HFFc6 (cell line): ENCODE measurements at regions not wholly inside any gene's neighbourhood (a gene's known extent, or its start where the extent isn't known, plus 50 kb on each side); places are given as distances from the start of the nearest gene placed in this dataset.
A peak's percentile ranks its signal among the peaks of the same experiment; 100 is the strongest.

Experiments
- DNase-seq: peaks from one replicate; pipeline ENCODE4 v3.0.0-alpha.2; 2018
- H3K27ac Mint-ChIP-seq: 2 replicates; pipeline ENCODE4 v1.8.0; 2020; ENCODE audit warnings: mild to moderate bottlenecking, mixed read lengths
- H3K27me3 Mint-ChIP-seq: 2 replicates; pipeline ENCODE4 v1.8.0; 2021; ENCODE audit warnings: mild to moderate bottlenecking, moderate library complexity, mixed read lengths; ENCODE audit not compliant: insufficient read depth
- H3K36me3 Mint-ChIP-seq: 2 replicates; pipeline ENCODE4 v1.8.0; 2021; ENCODE audit warnings: low read depth, mixed read lengths
- H3K4me1 Mint-ChIP-seq: 2 replicates; pipeline ENCODE4 v1.8.0; 2020; ENCODE audit warnings: low read depth, mixed read lengths
- H3K4me3 Mint-ChIP-seq: 2 replicates; pipeline ENCODE4 v1.8.0; 2020; ENCODE audit warnings: mild to moderate bottlenecking, moderate library complexity, mixed read lengths
- H3K9me3 Mint-ChIP-seq: 2 replicates; pipeline ENCODE4 v1.8.0; 2020; ENCODE audit warnings: mild to moderate bottlenecking, mixed read lengths
- TF ChIP-seq, protein P1 (sequence below): fragments of 200-600 bp; sonication (generic); IDR thresholded peaks from 2 replicates; pipeline ENCODE4 v1.5.0; 2021; ENCODE audit warnings: antibody characterized with exemption, mild to moderate bottlenecking

DNA sequence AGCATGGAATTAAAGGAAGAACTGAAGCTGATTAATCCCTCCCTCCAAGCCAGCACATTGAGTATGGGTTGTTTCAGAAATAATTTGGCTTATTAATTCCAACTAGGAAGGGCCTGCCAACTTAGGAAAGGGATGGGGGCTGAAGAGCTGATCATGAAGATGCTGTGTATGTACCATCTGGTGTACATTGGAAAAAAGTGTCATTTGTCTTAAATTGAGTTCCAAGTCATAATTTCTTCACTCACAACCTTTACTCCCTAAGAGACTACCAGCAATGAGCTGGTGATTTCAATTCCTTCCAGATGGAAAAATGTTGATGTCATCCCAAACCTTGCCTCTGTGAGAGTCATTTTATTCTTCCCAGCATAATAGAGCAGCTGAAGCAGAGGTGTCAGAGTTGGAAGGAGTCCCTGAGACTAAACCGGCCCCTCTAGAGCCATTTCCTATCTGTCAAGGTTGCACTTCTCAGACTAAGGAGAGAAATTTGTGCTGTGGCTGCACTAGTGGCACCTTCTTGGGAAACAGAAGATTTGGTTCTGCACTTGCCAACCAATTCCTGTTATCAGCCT lies 79.4 kb downstream of the GTPBP8 start:
- Mint-ChIP-seq H3K4me1 (peaks cover 6% of the 10 kb centered on the region; the same call in 1 of the 2 replicates), H3K27me3 (peaks cover 13% of the 10 kb centered on the region), H3K9me3 (peaks cover 8% of the 10 kb centered on the region; the same call in 1 of the 2 replicates), H3K36me3 (no peaks in the 10 kb centered on the region), H3K4me3 (no peak overlapping the region), H3K27ac (no peak overlapping the region)
- no peak for DNase-seq
- TF ChIP-seq, protein P1, sequence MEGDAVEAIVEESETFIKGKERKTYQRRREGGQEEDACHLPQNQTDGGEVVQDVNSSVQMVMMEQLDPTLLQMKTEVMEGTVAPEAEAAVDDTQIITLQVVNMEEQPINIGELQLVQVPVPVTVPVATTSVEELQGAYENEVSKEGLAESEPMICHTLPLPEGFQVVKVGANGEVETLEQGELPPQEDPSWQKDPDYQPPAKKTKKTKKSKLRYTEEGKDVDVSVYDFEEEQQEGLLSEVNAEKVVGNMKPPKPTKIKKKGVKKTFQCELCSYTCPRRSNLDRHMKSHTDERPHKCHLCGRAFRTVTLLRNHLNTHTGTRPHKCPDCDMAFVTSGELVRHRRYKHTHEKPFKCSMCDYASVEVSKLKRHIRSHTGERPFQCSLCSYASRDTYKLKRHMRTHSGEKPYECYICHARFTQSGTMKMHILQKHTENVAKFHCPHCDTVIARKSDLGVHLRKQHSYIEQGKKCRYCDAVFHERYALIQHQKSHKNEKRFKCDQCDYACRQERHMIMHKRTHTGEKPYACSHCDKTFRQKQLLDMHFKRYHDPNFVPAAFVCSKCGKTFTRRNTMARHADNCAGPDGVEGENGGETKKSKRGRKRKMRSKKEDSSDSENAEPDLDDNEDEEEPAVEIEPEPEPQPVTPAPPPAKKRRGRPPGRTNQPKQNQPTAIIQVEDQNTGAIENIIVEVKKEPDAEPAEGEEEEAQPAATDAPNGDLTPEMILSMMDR = no peak

DNA sequence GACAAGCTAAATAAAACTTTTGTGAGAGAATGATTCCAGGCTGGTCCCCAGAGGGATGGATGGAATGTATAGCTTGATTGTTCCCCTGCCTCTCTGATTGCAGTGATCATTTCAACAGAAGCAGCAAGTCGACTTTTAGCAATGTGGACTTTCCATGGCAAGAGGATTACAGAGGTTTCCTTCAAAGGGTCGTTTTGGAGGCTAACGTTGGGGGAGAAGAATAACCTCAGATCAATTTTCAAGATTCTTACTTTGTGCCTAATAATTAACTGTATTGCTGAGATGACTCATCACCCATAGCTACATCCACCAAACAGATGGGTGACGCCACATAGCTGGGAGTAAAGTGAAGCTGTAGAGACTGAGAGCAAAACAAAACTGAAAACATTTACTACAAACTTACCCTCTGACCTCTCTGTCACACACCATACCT lies 79.9 kb downstream of the GTPBP8 start:
- TF ChIP-seq, protein P1 = no peak
- no peaks in the 10 kb centered on the region for H3K36me3 Mint-ChIP-seq
- H3K4me1 Mint-ChIP-seq = peaks cover 6% of the 10 kb centered on the region; the same call in 1 of the 2 replicates
- no peak for DNase-seq
- H3K27me3 Mint-ChIP-seq = peaks cover 13% of the 10 kb centered on the region
- no peak overlapping the region for H3K4me3 Mint-ChIP-seq
- H3K9me3 Mint-ChIP-seq = peaks cover 8% of the 10 kb centered on the region; the same call in 1 of the 2 replicates
- H3K27ac Mint-ChIP-seq = no peak overlapping the region

DNA sequence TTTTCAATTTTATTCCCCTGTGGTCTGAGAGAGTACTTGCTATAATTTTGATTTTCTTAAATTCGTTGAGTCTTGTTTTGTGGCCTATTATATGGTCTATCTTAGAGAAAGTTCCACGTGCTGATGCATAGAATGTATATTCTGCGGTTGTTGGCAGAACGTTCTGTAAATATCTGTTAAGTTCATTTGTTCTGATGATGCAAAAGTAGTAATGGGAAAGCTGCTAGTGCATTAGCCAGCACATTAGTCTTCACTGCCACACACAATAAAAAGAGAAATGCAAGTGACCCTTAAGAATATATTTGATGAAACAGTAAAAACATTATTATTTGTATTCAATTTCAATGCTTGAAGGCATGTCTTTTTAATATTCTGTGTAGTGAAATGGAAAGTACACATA lies 84.8 kb downstream of the GTPBP8 start:
- Mint-ChIP-seq H3K27ac (no peak overlapping the region), H3K4me1 (peaks cover 9% of the 10 kb centered on the region), H3K4me3 (no peak overlapping the region), H3K27me3 (peaks cover 17% of the 10 kb centered on the region), H3K36me3 (no peaks in the 10 kb centered on the region), H3K9me3 (no peaks in the 10 kb centered on the region)
- TF ChIP-seq, protein P1 = no peak
- no peak for DNase-seq

DNA sequence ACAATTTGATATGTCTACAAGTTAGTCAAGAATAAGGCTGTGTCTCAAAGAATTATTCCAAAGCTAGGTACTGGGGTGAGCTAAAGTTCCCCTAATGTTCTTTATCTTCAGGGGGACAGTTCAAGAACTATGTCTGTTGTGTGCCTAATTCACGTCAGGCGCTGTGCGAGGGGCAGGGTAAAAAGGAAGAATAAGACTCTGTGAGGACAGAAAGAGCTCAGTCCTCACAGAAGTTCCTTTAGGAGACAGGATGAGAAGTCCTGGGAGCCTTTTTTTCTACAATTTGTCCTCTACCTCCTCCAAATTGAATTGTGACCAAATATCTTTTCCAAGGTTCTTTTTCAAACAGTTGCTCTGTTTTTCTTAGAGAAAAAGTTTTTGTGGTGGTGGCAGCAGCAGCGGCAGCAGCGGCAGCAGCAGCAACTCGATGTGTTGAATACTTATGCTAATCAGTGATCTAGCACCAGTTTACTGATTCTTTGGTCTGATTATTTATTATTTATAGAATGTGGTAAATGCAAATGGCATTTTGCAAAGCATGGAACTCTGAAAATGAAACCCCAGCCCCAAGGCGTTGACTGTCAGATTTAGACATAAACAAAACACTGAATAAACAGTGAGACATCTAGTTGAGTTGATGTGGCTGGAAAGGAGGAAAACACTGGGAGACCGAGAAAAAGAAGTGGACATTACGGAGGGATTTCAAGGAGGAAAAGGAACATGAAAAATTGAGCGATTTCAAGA lies 88.6 kb downstream of the GTPBP8 start:
- Mint-ChIP-seq H3K9me3 (no peaks in the 10 kb centered on the region), H3K4me3 (peak overlapping the region; percentile 36), H3K36me3 (no peaks in the 10 kb centered on the region), H3K4me1 (peaks cover 11% of the 10 kb centered on the region), H3K27me3 (peaks cover 9% of the 10 kb centered on the region), H3K27ac (no peak overlapping the region)
- no peak for DNase-seq
- TF ChIP-seq, protein P1 = no peak

DNA sequence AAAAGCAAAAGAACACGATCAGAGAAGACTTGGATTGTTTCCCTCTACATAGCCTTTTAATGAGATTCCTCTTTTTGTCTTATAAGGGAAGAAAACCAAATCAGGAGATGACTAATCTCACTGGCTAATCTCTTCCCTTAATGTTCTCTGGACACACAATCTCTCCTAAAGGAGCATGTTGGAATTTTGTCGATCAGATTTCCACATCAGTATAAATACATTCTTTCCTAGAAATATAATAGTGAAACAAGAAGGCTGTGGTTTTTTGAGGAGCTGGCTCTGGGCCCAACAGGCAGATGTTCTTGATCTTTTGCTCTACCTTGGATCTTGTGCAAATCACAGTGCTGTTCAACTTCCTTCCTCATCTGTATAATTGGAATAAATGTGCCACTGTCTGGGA lies 94.0 kb downstream of the GTPBP8 start:
- DNase-seq = peak; percentile 36
- Mint-ChIP-seq H3K27me3 (peaks cover 27% of the 10 kb centered on the region), H3K36me3 (no peaks in the 10 kb centered on the region), H3K9me3 (no peaks in the 10 kb centered on the region), H3K27ac (no peak overlapping the region), H3K4me3 (peak overlapping the region; percentile 36; the same call in 1 of the 2 replicates), H3K4me1 (peaks cover 24% of the 10 kb centered on the region)
- TF ChIP-seq, protein P1 = no peak
